Stimulated activated CD4-positive, alpha-beta T cell treated with anti-CD3 and anti-CD28 coated beads, Interleukin-15, amount 100 ng/mL, for 1 hour (primary cell): ENCODE measurements at regions not wholly inside any gene's neighbourhood (a gene's known extent, or its start where the extent isn't known, plus 50 kb on each side); places are given as distances from the start of the nearest gene placed in this dataset.
"Not testable (repeated sequence)": the region's sequence is repeated elsewhere in the genome, so short reads cannot be mapped to it uniquely, and the experiment has no call there.

Experiments used
- DNase-seq, 2 donors: peaks; one replicate each; pipeline ENCODE4 v3.0.0-alpha.2; 2020; ENCODE audit warnings: low read depth in 1 of 2, low spot score in 1 of 2

DNA sequence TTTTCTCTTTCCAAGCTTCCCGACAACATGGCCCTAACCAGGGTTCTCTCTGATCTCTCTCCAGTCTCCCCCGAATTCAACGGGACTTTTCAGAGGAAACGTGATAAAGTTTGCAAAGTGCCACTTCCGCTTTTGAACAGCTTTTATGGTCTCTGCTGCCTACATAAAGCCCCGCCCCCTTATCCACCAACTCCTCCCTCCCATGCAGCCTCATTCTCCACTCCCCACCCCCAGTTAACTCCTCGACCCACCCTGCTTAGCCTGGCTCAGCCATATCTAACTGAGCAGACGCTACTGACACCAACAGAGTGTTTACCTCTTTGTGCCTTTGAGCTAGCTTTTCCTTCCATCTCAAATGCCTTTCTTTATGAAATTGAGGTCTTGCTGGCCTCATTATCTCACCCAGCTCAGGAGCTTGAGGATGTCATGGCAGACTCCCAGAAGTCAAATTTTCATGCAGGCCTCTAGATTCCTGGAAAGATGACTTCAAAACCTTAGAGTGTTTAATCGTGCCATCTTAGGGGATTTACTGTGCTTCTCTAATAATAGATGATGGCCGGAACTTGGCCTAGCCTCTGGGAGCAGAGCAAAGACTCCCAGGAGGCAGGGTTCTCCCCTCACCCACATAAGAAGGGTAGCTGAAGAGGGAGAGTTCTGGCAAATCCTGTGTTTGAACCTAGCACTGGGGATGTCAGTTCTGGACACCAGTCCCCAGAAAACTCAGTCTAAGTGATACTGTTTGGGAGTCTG lies 606.0 kb downstream of the BCOR start:
- DNase-seq: peak; percentile 8 to 14

DNA sequence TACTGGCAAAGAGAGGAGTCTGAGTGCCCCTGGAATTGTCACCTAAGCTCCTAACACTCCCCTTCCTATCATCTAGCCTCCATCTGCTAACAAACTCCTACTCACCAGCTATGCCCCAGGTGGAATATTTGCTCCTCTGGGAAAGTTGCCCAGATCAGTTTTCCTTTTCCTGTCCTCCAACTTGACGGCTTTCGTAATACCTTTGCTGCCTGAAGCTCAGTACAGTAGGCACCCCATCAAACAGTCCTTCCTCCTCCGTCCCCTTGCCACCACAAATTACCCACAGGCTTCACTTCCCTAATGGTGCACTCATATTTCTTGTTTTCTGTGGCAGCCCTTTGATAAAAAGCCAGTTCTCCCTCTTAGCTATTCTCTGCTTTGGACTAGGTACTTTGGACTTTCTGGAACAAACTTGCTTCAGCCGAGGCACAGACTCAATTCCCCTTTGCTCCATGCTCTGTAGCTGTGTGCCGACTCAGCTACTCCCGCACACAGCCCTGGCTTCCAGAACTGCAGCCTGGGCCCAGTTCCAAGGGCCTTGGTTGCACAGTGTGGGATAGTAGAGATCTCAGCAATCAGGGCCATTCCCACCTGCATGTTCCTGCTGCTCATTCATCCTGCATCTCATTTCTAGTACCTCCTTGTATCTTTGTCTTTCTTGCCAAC lies 605.1 kb downstream of the BCOR start:
- no peak for DNase-seq

DNA sequence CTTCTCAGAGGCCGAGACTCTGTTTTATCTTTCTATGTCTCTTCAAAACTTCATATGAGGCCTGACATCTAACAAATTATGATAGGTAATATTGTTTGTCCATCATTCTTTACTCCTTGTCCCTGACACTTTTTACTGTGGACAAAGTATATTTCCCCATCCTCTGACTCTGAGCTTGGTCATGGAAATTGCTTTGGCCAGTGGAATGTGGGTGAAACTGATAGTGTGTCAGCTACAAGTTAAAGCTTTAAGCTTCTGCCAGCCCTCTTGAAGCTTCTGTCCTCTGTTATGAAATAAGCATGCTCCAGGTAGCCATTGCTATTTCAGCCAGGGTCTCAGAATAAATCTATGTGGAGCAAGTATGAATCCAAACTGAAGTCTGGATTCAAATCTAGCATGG lies 604.6 kb downstream of the BCOR start:
- DNase-seq: no peak

DNA sequence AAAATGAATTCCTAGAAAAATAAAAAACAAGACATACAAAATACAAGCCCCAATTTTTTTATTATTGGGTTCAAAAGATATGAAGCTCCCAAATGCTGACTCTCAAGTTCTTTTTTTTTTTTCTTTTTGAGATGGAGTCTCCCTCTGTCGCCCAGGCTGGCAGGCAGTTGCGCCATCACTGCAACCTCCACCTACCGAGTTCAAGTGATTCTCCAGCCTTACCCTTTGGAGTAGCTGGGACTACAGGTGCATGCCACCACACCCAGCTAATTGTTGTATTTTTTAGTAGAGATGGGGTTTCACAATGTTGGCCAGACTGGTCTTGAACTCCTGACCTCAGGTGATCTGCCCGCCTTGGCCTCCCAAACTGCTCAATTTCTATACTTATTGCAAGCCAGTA lies 600.6 kb downstream of the BCOR start:
- not testable (repeated sequence) for DNase-seq

DNA sequence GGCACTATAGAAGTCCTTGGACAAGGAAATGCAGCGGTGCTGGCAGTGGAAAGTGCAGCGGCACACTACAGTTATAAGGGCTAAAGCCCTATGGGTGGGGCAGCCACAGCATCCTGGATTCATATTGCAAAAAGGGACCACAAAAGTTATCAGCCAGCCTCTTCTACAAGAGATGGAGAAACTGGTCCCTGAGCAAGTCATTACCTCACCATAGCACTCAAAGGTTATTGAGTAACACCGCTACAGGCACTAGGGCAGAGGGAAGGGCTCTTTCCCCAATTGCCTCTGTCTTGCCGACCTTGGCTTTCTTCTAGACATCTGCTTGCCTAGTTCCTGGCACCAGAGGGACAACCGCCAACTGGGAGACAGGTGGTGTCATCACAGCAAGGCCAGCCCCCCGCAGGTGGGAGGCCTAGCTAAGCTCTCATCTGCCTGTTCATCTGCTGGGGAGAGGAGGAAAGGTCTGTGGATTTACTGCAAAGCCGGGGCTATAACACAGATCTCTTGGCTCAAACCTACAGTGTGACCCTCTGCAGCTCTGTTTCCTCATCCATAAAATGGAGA lies 600.0 kb downstream of the BCOR start:
- no peak for DNase-seq

DNA sequence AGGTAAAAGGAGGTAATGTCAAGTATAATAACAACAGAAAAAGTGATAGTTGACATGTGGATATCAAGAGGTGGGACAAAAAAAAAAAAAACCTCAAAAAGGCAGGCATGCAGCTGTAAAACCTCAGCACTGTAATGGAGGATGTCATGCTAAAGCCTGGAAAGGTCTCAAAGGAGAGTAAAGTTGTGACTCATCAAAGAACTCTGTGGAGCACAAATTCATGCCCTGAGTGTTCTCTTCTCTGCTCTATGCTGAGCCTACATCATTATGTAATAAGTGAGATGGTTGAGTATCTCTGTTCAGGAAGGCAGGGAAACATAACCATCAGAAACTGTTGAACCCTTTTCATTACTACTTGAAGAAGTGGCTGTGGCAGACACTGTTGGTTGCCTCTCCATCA lies 597.8 kb downstream of the BCOR start:
- DNase-seq: no peak

DNA sequence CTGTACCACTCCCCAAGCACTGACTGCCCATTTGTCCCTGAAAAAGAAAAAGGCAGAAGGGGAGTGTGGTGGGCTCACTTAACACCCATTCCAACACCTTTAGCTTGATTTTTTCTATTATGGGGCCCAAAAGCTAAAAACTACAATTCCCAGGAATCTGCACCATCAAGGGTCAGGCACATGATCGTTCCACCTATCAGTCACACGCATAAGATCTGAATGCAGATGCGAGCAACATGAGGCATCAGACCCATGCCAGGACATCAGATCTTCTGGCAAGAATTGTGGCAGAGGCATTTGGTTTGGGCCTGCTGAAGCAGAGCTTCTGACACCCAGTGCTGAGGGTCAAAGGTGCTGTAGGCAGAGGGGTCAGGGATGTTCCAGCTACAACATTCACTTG lies 595.9 kb downstream of the BCOR start:
- no peak for DNase-seq

DNA sequence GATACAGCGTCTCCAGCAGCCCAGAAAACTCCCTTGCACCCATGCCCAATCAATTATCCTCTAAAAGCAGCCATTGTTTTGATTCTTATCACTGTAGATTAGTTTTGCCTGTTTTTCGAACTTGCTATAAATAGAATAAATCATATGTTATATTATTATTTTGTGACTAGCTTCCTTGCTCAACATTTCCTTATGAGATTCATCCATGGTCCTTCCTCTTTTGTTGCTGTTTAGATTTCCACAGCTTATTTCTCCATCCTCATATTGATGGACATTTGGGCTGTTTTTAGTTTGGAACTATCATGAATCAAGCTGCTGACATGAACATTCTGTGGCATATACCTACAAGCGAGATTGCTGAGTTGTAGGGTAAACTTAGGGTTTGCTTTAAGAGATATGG lies 595.3 kb downstream of the BCOR start:
- DNase-seq: no peak

DNA sequence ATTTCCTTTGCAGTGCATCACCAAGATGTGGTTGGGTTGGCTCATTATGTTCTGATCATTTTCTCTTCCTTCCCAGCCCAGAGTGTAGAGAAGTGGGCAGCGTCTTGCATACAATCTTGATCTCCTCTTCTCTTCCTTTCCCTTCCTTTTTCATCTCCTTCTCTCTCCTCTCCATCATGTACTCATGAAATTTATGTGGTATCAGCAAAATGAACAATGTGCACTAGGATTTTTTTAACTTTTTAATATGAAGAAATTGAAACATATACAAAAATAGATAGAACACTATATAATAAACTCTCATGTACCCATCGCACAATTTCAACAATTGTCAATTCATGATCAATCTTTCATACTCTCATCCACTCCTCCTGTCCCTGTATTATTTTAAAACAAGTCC lies 593.5 kb downstream of the BCOR start:
- DNase-seq: no peak

DNA sequence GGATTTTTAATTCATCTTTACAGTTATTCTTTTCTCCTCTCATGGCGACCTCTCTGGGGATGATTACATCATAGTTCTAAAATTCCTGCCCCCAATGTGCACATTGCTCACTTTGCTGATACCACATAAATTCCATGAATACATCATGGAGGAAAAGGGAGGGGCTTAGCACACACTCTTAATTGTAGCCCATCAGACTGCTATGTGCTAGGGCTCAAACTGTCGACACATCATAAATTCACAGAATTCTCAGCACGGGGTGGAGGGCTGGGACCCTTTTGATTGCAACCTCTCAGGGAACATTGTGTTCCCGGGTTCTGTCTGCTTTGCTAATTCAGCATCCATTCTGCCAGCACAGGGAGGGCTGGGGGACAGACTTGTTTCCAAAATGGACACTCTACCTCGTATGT lies 592.9 kb downstream of the BCOR start:
- DNase-seq: no peak

DNA sequence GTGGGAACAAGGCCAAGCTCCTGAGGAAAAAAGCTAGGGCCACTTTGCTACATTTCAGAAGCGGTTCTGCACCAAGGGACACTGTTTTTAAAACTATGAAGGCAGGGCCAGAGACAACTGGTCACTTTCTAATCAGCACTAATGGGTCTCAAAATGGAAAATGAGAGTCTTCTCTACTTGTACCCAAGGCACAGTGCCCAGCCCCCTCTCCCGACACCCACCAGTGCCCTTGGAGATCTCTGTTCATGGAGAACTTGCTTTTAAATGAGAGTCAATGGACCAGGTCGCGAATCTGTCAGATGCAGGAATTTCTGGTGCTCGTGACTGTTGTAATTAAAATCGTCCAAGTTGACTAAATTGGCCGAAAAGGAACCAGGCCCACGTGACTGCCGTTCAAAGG lies 591.6 kb downstream of the BCOR start:
- DNase-seq: no peak

DNA sequence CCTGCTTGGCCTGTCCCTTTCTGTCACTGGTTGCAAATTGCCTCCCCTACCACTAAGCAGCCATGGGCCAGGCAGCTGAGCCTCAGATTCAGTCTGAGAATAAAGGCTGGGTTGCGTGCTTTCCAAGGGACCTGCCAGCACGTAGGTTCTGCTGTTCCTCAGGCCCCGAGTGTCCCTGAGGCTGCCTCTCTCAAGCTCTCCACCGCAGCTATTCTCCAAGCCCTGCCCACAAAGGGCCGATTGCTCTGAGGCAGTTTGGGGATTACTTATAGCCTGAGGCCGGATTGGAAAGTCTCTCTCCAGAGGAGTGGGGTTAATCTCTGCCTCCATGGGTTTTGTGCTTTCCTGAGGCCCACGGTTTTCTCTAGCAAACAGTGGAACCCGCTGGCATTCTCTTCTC lies 590.7 kb downstream of the BCOR start:
- DNase-seq: no peak

DNA sequence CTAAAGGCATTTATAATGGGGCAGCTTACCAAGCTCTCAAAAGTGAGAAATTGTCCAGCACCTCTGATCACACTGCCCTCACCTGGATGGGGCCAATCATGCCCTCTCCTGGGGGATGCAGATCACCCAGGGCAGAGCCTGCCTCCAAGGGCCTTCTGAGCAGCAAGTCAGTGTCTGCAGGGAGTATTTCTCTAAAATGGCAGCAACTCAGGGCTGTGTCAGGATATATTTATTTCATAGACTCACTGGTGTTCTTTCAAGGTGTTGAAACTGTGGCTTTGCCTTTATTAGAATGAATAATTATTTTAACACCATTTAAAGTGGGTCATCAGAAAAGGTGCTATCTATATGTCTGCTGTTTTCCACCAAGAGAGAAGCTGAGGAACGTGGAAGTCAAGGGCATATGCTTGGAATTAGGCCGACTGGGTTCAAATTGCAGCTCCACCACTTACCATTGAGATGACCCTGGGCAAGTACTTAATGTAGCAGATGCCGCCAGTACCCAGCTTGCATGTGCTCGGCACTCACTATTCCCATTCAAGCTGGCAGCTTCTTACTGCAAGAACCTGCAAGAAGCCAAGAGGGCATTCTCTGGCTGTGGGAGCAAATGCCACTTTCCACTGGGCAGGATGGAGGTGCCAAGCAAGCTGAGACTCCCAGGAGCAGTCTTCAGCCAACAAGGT lies 590.0 kb downstream of the BCOR start:
- DNase-seq: no peak

DNA sequence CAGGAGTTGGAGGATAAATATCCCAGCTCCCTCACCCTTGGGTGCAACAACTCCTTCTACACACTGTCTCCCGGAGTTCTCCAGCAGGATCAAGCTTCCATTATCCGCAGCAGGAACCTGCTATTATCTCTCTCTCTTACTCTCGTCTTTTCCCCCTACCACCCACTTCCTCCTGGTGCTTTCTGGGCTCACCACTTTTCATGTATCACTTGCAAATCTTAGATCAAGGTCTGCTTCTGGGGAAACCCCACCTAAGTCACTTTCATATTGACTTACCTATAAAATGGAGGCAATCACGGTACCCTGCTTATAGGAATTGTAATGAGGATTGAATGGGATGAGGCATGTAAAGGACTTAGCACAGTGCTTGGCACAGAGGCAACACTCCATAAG lies 589.5 kb downstream of the BCOR start:
- DNase-seq: no peak

DNA sequence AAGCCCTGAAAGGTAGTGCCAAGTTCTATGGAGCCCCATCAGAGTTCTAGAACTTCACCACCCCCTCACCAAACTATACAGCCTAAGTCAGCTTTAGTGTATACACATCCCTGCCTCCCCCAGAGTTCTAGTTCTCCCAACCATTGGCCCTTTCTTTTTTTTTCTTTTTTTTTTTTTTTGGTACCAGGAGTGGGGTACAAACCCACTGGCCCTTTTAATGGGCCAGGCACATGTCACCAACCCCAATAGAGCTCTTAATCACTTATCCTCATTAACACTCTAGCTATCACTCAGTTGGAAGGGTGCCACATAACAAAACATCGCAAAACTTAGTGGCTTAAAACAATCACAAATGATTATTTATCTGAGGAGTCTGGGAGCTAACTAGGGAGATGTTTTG lies 588.6 kb downstream of the BCOR start:
- DNase-seq: no peak

DNA sequence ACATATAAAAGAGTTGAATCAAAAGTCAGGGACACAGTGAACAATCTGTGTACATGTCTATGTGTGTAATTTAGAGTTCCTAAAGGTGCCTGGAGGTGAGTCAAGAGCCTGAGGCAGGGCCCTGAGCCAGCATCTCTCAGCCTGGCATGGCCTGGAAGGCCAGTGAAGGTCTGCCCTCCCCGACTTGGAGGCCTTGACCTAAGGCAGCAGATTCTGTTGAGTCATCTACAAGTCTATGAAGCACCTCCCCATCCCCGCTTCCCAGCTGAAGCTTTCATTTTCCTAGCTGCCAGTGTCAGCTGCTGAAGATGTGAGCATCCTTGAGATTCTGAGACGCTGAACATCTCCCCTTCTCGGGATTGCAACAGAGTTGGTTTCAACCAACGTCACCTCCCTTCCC lies 583.9 kb downstream of the BCOR start:
- DNase-seq: no peak

DNA sequence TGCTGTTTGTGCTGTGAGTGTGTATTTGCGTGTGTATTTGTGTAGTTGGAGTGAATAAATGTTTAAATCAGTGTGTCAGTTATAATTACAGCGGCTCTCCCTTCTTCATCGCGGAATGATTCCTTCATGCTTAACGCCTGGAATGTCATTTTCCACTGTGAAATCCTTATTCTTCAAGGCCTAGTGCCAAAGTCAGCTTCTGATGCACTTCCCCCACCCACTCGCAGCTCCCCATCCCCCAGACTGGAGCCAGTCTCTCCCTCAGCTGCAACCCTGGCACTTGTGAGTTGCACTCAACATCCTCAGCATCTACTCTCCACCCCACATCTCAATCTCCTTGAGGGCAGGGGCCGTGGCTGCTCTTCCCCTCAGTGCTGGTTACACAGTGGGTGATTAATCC lies 583.0 kb downstream of the BCOR start:
- DNase-seq: no peak

DNA sequence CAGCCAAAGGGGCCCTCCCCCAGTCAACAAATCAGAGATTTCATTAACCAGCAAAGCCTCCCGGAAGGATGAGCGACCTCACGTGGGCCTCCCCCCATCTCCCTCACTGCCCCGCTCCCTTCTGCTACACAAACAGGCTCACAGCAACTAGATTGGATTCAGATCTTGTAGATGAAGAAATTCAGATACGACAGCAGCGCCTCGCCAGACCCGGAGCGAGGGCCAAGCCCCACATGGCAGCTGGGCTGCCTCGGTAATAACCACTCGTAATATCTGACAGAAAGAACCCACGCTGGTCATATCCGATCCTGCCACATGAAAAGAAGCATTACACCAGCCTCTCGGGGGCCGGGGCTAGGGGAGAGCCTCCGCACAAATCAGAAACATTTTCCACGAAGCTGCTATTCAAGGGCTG lies 581.3 kb downstream of the BCOR start:
- no peak for DNase-seq

DNA sequence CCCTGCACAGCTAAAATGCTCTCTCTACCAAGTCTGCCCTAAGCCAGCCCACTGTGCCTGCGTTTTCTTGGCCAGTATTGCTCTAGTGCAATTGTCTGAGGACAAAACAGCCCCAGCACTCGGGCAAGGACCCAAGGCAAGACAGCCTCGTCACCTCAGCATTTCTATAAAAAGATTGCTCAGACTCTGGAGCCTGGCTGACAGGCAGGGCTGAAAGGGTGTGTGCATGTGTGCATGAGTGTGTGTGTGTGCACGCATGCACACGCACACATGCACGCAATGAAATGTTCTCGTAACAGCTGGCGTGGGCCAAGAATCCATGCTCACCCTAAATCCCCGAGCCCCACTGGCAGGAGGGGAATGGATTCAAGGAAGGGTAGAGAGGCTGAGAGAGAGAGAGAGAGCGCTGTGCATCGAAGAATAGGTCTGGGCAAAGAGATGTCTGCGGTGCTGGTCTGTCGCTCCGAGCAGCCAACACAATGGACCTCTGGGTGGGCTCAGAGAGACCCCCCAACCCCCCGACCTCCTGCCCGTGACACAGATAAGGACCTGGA lies 579.2 kb downstream of the BCOR start:
- no peak for DNase-seq

DNA sequence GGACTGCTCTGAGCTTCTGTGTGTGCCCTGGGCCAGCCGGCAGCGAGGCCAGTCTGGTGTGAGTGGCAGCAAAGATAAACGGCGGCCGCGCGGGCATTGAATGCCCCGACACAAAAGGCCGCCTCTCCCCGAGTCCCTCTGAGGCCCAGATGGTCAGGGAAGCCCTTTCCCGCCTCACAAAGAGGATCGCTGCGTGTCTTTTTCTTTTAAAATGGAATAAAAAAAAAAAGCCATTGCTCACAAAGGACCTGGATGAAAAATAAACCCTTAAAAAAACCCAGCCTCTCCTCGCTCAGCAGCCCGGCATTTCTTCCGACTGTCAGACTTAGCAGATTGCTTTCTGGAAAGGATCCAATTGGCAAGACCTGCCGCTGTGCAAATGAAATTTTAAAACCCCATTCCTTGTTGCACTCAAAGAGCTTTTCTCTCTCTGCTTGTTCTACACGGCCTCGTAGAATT lies 578.7 kb downstream of the BCOR start:
- no peak for DNase-seq

DNA sequence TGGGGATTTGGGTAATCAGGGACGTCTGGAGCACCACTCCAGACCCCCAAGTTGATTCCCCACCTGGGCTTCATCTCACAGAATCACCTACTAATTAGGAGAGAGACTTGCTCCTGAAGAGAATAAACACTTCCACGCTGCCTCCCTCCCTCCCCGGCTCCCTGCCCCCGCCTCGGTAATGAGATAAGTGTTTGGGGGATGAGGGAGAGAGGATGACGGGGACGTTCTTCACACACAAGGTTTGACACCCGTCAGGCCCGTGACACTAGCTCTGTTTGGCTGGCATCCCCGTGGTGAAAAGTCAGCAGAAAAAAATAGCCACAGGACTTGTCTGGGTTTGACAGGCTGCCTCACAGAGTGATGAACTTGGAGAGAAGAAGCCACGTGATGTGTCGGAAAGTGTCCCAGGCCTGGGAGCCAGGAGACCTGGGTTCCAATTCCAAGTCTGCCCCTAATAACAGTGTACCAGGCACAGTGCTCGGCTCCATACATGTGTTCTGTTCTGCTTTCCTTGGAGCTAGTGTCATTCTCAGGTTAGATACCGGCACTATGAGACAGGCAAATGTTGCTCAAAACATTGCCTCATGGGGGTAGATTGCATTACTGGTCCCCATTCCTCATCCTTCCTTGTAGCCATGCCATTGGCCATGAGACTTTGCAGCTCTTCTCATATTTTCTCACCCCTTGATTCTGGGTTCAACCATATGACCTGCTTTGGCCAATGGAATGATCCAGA lies 578.0 kb downstream of the BCOR start:
- no peak for DNase-seq
